HG02938 (cell line): ENCODE measurements at regions not wholly inside any gene's neighbourhood (a gene's known extent, or its start where the extent isn't known, plus 50 kb on each side); places are given as distances from the start of the nearest gene placed in this dataset.

ENCODE experiments used
- ATAC-seq: cut with Tn5 transposase; IDR thresholded peaks from one replicate; pipeline ENCODE4 v1.9.1; 2021; ENCODE audit warnings: mild to moderate bottlenecking, moderate library complexity; ENCODE audit not compliant: unreplicated experiment

DNA sequence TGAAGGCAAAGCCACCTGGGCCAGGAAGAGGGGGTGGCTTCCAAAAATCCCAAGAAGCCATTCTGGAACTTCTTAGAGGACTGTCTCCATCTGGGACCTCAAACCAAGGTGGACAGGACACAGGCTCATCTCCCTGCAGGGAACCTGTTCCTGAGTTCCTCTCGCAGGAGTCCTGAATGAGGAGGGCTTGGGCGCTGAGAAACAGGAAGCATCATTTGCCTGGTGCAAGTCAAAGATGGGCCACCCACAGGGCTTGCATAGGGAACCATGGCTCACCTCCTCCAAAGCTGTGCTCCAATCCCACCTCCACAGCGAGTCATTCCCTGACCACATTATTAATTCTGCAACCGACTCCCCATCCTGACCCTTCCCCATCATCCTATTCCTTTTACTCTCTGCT is 55.0 kb upstream of the RPL38 start:
- ATAC-seq, result no peak

GRCh38 chr17:74148901-74149596 is 54.4 kb upstream of the RPL38 start:
- ATAC-seq, result no peak

DNA sequence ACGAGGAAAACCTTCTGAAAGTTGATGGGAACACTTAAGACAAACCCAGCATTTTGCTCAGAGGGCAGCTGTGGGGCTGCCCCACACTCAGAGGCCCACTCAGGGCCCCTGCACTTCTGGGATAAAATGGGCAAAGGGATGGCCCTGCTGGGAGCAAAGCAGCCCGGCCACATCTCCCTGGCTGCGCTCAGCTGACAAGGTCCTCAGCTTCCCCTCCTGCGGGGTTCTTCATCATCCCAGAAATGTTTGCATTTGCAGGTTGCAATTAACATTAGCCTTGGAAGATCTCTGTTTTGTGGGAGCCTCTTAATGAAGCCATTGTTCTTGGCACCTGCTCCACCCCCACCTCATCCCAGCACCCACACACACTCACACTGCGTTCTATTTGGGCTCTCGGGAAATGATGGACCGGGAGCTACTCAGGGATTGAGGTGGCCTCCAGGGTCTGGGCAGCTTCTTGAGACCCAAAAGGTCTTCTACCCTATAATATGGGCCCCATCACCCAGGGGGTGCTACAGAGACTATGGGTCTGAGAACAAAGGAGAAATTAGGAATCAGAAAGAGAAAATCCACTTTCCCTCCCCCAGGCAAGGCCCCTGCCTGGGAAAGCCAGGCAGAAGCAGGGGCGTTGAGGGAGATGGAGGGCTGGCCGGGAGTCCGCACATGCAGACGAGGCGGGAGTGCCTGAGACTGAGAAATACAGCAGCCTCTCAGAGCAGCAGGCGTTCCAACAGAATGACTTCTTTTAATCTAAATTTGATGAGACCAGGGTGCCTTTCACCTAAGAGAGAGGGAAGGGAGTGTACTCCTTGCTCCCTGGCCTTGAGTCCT is 53.7 kb upstream of the RPL38 start:
- ATAC-seq, result no peak

DNA sequence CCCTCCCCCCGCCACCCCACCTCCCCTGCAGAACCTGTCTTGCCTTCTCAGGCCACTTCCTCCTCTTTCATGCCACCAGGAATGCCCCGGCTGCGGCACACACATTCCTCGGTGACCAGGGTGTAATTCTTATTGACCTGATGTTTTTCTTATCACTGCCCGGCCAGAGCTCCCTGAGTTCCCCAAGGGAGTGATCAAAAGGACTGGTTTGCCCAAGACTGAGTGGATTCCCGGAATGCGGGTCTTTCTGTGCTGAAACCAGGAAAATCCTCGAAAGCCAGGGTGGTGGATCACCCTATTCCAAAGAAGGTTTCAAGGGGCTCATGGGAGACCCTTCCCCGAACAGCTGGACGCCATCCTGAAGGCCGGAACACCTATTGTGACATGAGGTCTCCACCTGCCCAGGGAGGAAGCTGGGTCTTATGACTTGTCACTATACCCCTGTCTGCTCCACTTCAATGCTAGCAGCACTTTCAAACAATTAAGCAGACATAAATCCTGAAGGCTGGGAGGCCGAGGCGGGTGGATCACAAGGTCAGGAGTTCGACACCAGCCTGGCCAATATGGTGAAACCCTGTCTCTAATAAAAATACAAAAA is 53.0 kb upstream of the RPL38 start:
- no peak for ATAC-seq

DNA sequence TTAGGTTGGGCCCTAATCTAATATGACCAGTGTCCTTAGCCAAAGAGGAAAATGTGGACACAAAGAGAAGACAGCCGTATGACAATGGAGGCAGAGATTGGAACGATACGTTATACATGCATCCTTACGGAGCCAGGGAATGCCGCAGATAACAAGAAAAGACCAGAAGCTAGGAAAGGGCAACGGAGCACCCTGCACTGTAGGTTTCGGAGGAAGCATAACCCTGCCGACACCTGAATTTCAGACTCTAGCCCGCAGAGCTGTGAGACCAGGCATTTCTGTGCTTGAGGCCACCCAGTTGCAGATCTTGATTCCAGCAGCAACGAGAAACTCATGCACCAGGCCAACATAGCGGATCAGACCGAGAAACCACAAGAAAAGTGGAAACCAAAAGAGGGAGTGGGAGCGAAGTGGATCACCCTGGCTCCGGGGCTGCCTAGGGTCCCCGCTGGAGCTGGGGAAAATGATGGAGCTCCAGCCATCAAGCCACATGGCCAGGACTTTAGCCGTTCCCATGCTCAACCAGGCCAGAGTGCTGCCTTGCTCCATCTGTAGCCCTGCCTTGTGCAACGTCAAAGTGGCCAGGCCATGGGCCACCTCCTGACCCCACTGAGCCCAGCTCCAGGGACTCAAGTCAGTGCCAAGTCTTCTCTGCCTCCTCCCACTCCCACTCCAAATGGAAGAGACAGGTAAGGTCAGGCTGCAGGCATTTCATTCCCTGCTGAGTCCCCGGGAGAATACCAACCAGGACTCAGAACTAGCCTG is 51.7 kb upstream of the RPL38 start:
- ATAC-seq, result no peak

DNA sequence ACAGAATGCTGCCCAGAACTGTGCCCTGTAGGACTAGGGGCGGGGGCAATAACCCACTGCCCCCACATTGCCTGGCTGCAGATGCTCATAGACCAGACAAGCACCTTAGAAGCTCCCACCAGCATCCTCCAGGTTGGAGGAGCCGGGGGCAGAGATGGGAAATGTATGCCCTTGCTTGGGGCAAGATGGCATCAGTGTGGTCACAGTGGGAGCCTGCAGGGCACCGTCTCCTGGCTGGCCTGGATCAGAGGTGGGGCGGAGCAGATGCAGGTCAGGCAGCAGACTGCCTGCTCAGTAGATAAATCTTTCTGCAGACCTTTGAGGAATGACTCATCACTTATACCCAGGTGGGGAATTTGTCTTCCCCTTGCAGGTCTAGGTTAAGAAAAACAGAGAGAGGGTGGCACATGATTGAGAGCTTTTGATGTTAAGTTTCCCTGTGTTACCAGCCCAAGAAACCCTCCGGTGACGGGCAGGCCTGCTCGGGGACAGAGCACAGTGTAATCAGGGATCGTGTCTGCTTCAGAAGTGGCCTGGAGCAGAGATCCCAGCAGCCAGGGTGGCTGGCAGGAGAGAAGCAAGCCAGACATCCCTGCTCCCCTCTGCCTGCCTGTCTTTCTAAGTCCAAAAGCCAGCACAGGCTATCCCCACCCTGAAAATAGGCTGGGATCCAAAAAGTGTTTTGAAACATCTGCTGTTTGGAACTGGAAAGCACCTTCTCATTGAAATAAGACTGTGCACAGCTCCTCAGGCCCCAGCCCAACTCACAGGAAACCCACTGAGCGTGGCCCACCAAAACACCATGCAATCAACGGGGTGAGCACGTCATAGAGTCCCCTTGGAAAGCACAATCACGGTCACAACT is 50.7 kb upstream of the RPL38 start:
- ATAC-seq, result no peak

DNA sequence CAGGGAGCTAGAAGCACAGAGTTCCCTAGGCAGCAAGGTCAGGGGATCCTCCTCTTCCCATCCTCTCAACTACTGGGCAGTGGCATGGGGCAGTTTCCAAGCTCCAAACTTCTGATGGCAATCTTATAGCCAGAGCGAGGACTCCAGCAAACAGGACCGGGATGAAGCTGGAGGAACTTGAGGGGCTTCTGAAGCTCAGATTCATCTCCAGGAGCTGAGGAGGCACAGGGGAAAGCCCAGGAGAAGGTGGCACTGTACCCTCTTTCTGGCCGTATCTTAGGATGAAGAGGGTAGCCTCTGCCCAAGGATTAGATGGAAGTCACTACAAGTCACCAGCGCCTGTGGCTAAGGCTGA is 50.0 kb upstream of the RPL38 start:
- no peak for ATAC-seq
